Tibial artery (tissue), 4 donors: ENCODE measurements at regions not wholly inside any gene's neighbourhood (a gene's known extent, or its start where the extent isn't known, plus 50 kb on each side); places are given as distances from the start of the nearest gene placed in this dataset.

Source experiments
- DNase-seq, 2 donors: peaks; one replicate each; pipeline ENCODE4 v3.0.0-alpha.2; 2019
- H3K27ac ChIP-seq, 2 donors: fragments of 200-600 bp; sonication (generic) in 1 of 2; 1 replicate in 1 of 2; 2 replicates in 1 of 2; pipeline ENCODE4 v1.5.1; 2018 to 2019; ENCODE audit warnings: mild to moderate bottlenecking in 1 of 2
- H3K27me3 ChIP-seq, 2 donors: fragments of 200-600 bp; sonication (generic) in 1 of 2; one replicate each; pipeline versions ENCODE4 v1.5.1 to v1.6.0; 2016 to 2019
- H3K36me3 ChIP-seq, 3 donors: fragments of 200-600 bp; sonication (generic) in 2 of 3; one replicate each; pipeline ENCODE4 v1.5.1; 2016 to 2019; ENCODE audit warnings: mild to moderate bottlenecking in 2 of 3
- H3K4me1 ChIP-seq, 4 donors: fragments of 200-600 bp; sonication (generic) in 2 of 4; 1 replicate in 3 of 4; 2 replicates in 1 of 4; pipeline ENCODE4 v1.5.1; 2016 to 2019
- H3K4me3 ChIP-seq, 2 donors: fragments of 200-600 bp; sonication (generic) in 1 of 2; 1 replicate in 1 of 2; 2 replicates in 1 of 2; pipeline ENCODE4 v1.5.1; 2018 to 2019; ENCODE audit warnings: mild to moderate bottlenecking in 2 of 2
- H3K9me3 ChIP-seq, 3 donors: fragments of 200-600 bp; sonication (generic) in 1 of 3; one replicate each; pipeline ENCODE4 v1.5.1; 2016 to 2019
- CTCF ChIP-seq, 2 experiments: fragments of 200-600 bp in 1 of 2; fragments of 450-650 bp in 1 of 2; IDR thresholded peaks; one replicate each; pipeline ENCODE4 v1.5.1; 2017 to 2019; ENCODE audit warnings: antibody characterized with exemption in 2 of 2, mild to moderate bottlenecking in 1 of 2, moderate library complexity in 1 of 2
- intact Hi-C: fragments of 100-400 bp; cut with DNase I; formaldehyde crosslinking; loops from one replicate; pipeline ENCODE4 v1.15.0; 2023; ENCODE audit warnings: low total_unique reads

- TF ChIP-seq CTCF (IDR thresholded peaks at IDR 0.05) = no peak
- intact Hi-C loops = no loop called here
- Histone ChIP-seq H3K4me3 (no peak overlapping the region), H3K4me1 (peaks cover 0 to 26% (median 11%) of the 10 kb centered on the region in 4 donors), H3K27me3 (no peaks in the 10 kb centered on the region), H3K36me3 (no peaks in the 10 kb centered on the region), H3K27ac (no peak overlapping the region), H3K9me3 (no peaks in the 10 kb centered on the region)
- no peak for DNase-seq
Measured at GRCh38 chr13:50456111-50456510, 387.4 kb downstream of the DLEU7 start.

- Histone ChIP-seq H3K9me3 (no peaks in the 10 kb centered on the region), H3K4me3 (no peak overlapping the region), H3K4me1 (peaks cover 0 to 25% (median 11%) of the 10 kb centered on the region in 4 donors), H3K36me3 (no peaks in the 10 kb centered on the region), H3K27ac (no peak overlapping the region), H3K27me3 (no peaks in the 10 kb centered on the region)
- no peak for TF ChIP-seq CTCF (IDR thresholded peaks at IDR 0.05)
- no peak for DNase-seq
- intact Hi-C loops = no loop called here
Measured at GRCh38 chr13:50457415-50458393, 385.8 kb downstream of the DLEU7 start.

GRCh38 chr13:50459046-50459445, 384.4 kb downstream of the DLEU7 start:
- TF ChIP-seq CTCF (IDR thresholded peaks at IDR 0.05) = no peak
- intact Hi-C loops = no loop called here

GRCh38 chr13:50459658-50460057, 383.8 kb downstream of the DLEU7 start:
- TF ChIP-seq CTCF (IDR thresholded peaks at IDR 0.05) = no peak
- Histone ChIP-seq H3K27me3 (no peaks in the 10 kb centered on the region), H3K27ac (no peak overlapping the region), H3K4me3 (no peak overlapping the region), H3K36me3 (no peaks in the 10 kb centered on the region), H3K4me1 (peaks cover 0 to 7% (median 5%) of the 10 kb centered on the region in 4 donors), H3K9me3 (no peaks in the 10 kb centered on the region)
- DNase-seq = no peak
- intact Hi-C loops = no loop called here

More at GRCh38 chr13:50459046-50459445, 384.4 kb downstream of the DLEU7 start:
- no peak overlapping the region for H3K27ac ChIP-seq
- no peaks in the 10 kb centered on the region for H3K27me3 ChIP-seq
- no peak for DNase-seq
- H3K4me3 ChIP-seq = no peak overlapping the region
- no peaks in the 10 kb centered on the region for H3K9me3 ChIP-seq
- H3K36me3 ChIP-seq = no peaks in the 10 kb centered on the region
- H3K4me1 ChIP-seq = peaks cover 0 to 12% (median 6%) of the 10 kb centered on the region in 4 donors

GRCh38 chr13:50460358-50460757, 383.1 kb downstream of the DLEU7 start:
- no peak for TF ChIP-seq CTCF (IDR thresholded peaks at IDR 0.05)
- H3K27me3 ChIP-seq = no peaks in the 10 kb centered on the region
- DNase-seq = no peak
- intact Hi-C loops = no loop called here
- no peaks in the 10 kb centered on the region for H3K9me3 ChIP-seq
- no peak overlapping the region for H3K4me3 ChIP-seq
- H3K27ac ChIP-seq = no peak overlapping the region
- peaks cover 0 to 7% (median 5%) of the 10 kb centered on the region in 4 donors for H3K4me1 ChIP-seq
- H3K36me3 ChIP-seq = no peaks in the 10 kb centered on the region
